OCI-LY7 (cell line): ENCODE measurements at regions not wholly inside any gene's neighbourhood (a gene's known extent, or its start where the extent isn't known, plus 50 kb on each side); places are given as distances from the start of the nearest gene placed in this dataset.

Experiments used
- BruUV-seq: library from RNA; stranded (reverse); fragments of 400-500 nt; replicated peaks from 2 replicates; lab custom pipeline; 2021; lab: Mats Ljungman, UMichigan
- CTCF ChIA-PET: fragments of 300-600 bp; sonication (Branson Sonifier 250); formaldehyde crosslinking; loops from one replicate; lab custom pipeline; 2022; ENCODE audit warnings: antibody characterized with exemption; ENCODE audit not compliant: unreplicated experiment; lab: Charles Lee
- POLR2A ChIA-PET: fragments of 300-600 bp; sonication (Branson Sonifier 250); formaldehyde crosslinking; loops from one replicate; lab custom pipeline; 2022; ENCODE audit warnings: antibody characterized with exemption; lab: Charles Lee
- DNase-seq: peaks from one replicate; pipeline ENCODE4 v3.0.0-alpha.2; 2015; ENCODE audit warnings: low spot score
- H2AFZ ChIP-seq: fragments of 200-600 bp; sonication (generic), shearing (Covaris generic); 2 replicates; pipeline ENCODE4 v1.6.1; 2014; ENCODE audit warnings: mild to moderate bottlenecking, antibody characterized with exemption, low read length, moderate library complexity
- H3K27ac ChIP-seq: fragments of 200-600 bp; sonication (generic); 2 replicates; pipeline ENCODE4 v1.5.1; 2014; ENCODE audit warnings: mixed run types, low read depth, mild to moderate bottlenecking, moderate library complexity, low read length, inconsistent platforms; ENCODE audit not compliant: poor library complexity, severe bottlenecking
- H3K36me3 ChIP-seq: fragments of 200-600 bp; sonication (generic); 2 replicates; pipeline ENCODE4 v1.6.1; 2014; ENCODE audit warnings: mild to moderate bottlenecking, antibody characterized with exemption, low read length, moderate library complexity, mixed read lengths; ENCODE audit not compliant: insufficient read depth
- H3K4me1 ChIP-seq: fragments of 200-600 bp; sonication (generic); 2 replicates; pipeline ENCODE4 v1.5.1; 2014; ENCODE audit warnings: mild to moderate bottlenecking, low read length; ENCODE audit not compliant: insufficient read depth, poor library complexity, severe bottlenecking
- H3K4me2 ChIP-seq: fragments of 200-600 bp; sonication (generic); 2 replicates; pipeline ENCODE4 v1.6.1; 2014; ENCODE audit warnings: mild to moderate bottlenecking, low read length
- H3K4me3 ChIP-seq: fragments of 200-600 bp; sonication (generic); 2 replicates; pipeline ENCODE4 v1.5.1; 2014; ENCODE audit warnings: mild to moderate bottlenecking, low read depth, low read length; ENCODE audit not compliant: poor library complexity, severe bottlenecking
- H3K79me2 ChIP-seq: fragments of 200-600 bp; sonication (generic); 2 replicates; pipeline ENCODE4 v1.6.1; 2016; ENCODE audit warnings: low read depth, mild to moderate bottlenecking, low read length, moderate library complexity, mixed read lengths; ENCODE audit not compliant: insufficient read depth
- H3K9me2 ChIP-seq: fragments of 200-600 bp; sonication (generic); 2 replicates; pipeline ENCODE4 v1.6.1; 2016; ENCODE audit warnings: mild to moderate bottlenecking, low read length, mixed read lengths; ENCODE audit not compliant: insufficient read depth
- H3K9me3 ChIP-seq: fragments of 200-600 bp; sonication (generic); 2 replicates; pipeline ENCODE4 v1.6.1; 2014; ENCODE audit warnings: mild to moderate bottlenecking, mixed run types, low read length, mixed read lengths
- H4K20me1 ChIP-seq: fragments of 200-600 bp; sonication (generic); 2 replicates; pipeline ENCODE4 v1.6.1; 2014; ENCODE audit warnings: mild to moderate bottlenecking, antibody characterized with exemption, low read length, moderate library complexity, mixed read lengths; ENCODE audit not compliant: insufficient read depth
- EZH2phosphoT487 ChIP-seq: fragments of 200-600 bp; sonication (generic); IDR thresholded peaks from 2 replicates; pipeline ENCODE4 v1.6.1; 2018; ENCODE audit warnings: low read depth, borderline replicate concordance, mild to moderate bottlenecking, mixed run types, antibody characterized with exemption, low read length, moderate library complexity, mixed read lengths
- intact Hi-C: fragments of 100-400 bp; cut with micrococcal nuclease; formaldehyde crosslinking; loops from one replicate; pipeline ENCODE4 v1.10.0; 2022; ENCODE audit not compliant: unreplicated experiment
- TF ChIP-seq, protein P1 (sequence below): fragments of 200-600 bp; sonication (generic); conservative IDR thresholded peaks from 2 replicates; pipeline ENCODE4 v1.5.1; 2014; ENCODE audit warnings: mild to moderate bottlenecking, antibody characterized with exemption, low read length, moderate library complexity, mixed read lengths

DNA sequence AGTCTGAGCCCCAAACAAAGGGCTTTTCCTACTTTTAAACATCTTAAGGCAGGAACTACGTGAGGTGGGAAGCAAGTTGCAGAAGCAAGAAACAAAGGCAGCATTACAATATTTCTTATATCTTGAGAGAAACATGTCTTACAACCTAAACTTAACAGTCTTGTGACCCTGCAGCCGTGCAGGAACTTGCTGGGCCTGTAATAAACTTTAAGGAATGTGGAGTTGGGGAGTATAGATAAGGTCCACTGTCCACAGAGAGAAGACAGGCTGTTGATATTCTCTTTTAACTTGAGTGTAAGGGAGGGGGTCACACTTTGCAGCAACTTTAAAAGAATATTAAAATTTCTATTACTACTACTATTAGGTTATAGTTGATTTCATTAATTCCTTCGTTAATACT, 214.6 kb upstream of the HTR2A start:
- ChIA-PET POLR2A (no interaction called here), CTCF (no interaction called here)
- no peaks in the 10 kb centered on the region for H3K4me1 ChIP-seq
- H4K20me1 ChIP-seq, result no peaks in the 10 kb centered on the region
- no peak for DNase-seq
- no peak overlapping the region for H3K4me2 ChIP-seq
- no peaks in the 10 kb centered on the region for H3K9me3 ChIP-seq
- no peak overlapping the region for H3K27ac ChIP-seq
- H3K79me2 ChIP-seq, result no peaks in the 10 kb centered on the region
- no peaks in the 10 kb centered on the region for H3K9me2 ChIP-seq
- intact Hi-C loops, result no loop called here
- no peaks in the 10 kb centered on the region for H3K36me3 ChIP-seq
- BruUV-seq, result no TSS peak
- TF ChIP-seq, protein P1, sequence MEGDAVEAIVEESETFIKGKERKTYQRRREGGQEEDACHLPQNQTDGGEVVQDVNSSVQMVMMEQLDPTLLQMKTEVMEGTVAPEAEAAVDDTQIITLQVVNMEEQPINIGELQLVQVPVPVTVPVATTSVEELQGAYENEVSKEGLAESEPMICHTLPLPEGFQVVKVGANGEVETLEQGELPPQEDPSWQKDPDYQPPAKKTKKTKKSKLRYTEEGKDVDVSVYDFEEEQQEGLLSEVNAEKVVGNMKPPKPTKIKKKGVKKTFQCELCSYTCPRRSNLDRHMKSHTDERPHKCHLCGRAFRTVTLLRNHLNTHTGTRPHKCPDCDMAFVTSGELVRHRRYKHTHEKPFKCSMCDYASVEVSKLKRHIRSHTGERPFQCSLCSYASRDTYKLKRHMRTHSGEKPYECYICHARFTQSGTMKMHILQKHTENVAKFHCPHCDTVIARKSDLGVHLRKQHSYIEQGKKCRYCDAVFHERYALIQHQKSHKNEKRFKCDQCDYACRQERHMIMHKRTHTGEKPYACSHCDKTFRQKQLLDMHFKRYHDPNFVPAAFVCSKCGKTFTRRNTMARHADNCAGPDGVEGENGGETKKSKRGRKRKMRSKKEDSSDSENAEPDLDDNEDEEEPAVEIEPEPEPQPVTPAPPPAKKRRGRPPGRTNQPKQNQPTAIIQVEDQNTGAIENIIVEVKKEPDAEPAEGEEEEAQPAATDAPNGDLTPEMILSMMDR, result no peak
- TF ChIP-seq EZH2phosphoT487, result no peak
- H3K4me3 ChIP-seq, result no peak overlapping the region
- no peak overlapping the region for H2AFZ ChIP-seq

DNA sequence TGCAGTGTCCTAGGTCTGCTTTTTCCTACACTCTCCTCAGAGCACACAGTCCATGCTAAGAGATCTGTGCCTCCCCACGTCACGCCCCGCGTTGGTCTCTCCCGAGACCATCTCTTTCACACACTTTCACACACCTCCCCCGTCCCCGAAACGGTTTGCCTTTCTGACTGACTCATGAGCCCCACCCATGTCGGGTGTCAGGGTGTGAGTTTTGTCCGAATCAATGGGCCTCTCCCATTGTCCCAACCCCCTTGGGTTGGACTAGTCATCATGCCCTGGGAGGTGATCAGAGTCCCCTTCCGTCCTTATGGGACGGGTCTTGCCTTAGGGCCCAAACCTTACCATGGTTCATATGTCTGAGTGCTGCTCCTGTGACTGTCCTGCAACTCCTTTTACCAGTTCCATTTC, 214.0 kb upstream of the HTR2A start:
- TF ChIP-seq EZH2phosphoT487, result no peak
- TF ChIP-seq, protein P1, result no peak
- no peaks in the 10 kb centered on the region for H3K79me2 ChIP-seq
- no peak overlapping the region for H3K27ac ChIP-seq
- no peaks in the 10 kb centered on the region for H3K36me3 ChIP-seq
- no peaks in the 10 kb centered on the region for H4K20me1 ChIP-seq
- POLR2A ChIA-PET, result no interaction called here
- no peaks in the 10 kb centered on the region for H3K9me2 ChIP-seq
- H2AFZ ChIP-seq, result no peak overlapping the region
- H3K4me1 ChIP-seq, result no peaks in the 10 kb centered on the region
- no TSS peak for BruUV-seq
- H3K4me2 ChIP-seq, result no peak overlapping the region
- no peaks in the 10 kb centered on the region for H3K9me3 ChIP-seq
- no peak overlapping the region for H3K4me3 ChIP-seq
- intact Hi-C loops, result no loop called here
- CTCF ChIA-PET, result no interaction called here
- DNase-seq, result no peak

DNA sequence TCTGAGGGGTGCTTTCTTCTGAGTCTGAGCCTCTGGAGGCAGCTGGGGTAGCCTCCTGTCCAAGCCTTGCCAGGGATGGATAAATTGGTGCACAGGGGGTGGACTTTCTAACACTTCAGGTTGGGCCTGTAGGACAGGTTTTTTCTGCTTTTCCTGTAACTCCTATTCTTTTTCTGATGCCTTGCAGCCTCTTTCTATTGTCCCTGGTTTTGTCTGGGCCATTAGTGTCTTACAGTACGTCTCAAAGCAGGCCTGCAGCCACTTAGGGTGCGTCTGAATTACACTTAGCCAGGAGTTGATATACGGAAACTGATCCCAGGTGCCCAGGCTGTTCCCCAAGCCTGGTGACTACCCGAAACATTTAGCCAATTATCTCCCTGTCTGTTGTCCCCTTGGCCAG, 213.3 kb upstream of the HTR2A start:
- intact Hi-C loops, result no loop called here
- H3K9me2 ChIP-seq, result no peaks in the 10 kb centered on the region
- H4K20me1 ChIP-seq, result no peaks in the 10 kb centered on the region
- H3K79me2 ChIP-seq, result no peaks in the 10 kb centered on the region
- no peak overlapping the region for H2AFZ ChIP-seq
- H3K4me2 ChIP-seq, result no peak overlapping the region
- no TSS peak for BruUV-seq
- no peak for DNase-seq
- H3K36me3 ChIP-seq, result no peaks in the 10 kb centered on the region
- no peaks in the 10 kb centered on the region for H3K9me3 ChIP-seq
- H3K27ac ChIP-seq, result no peak overlapping the region
- H3K4me1 ChIP-seq, result no peaks in the 10 kb centered on the region
- no peak overlapping the region for H3K4me3 ChIP-seq
- CTCF ChIA-PET, result no interaction called here
- TF ChIP-seq, protein P1, result no peak
- TF ChIP-seq EZH2phosphoT487, result no peak
- POLR2A ChIA-PET, result no interaction called here
